ENCODE measurements at regions not wholly inside any gene's neighbourhood (a gene's known extent, or its start where the extent isn't known, plus 50 kb on each side); places are given as distances from the start of the nearest gene placed in this dataset.

GRCh38 chr7:54465095-54465494, 77.1 kb upstream of the VSTM2A start:
- TF ChIP-seq, protein P1, sequence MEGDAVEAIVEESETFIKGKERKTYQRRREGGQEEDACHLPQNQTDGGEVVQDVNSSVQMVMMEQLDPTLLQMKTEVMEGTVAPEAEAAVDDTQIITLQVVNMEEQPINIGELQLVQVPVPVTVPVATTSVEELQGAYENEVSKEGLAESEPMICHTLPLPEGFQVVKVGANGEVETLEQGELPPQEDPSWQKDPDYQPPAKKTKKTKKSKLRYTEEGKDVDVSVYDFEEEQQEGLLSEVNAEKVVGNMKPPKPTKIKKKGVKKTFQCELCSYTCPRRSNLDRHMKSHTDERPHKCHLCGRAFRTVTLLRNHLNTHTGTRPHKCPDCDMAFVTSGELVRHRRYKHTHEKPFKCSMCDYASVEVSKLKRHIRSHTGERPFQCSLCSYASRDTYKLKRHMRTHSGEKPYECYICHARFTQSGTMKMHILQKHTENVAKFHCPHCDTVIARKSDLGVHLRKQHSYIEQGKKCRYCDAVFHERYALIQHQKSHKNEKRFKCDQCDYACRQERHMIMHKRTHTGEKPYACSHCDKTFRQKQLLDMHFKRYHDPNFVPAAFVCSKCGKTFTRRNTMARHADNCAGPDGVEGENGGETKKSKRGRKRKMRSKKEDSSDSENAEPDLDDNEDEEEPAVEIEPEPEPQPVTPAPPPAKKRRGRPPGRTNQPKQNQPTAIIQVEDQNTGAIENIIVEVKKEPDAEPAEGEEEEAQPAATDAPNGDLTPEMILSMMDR (conservative IDR thresholded peaks at IDR 0.05; ENCODE audit: low read depth, low read length) = no peak
- no peak for TF ChIP-seq RFX5 (IDR thresholded peaks at IDR 0.05; ENCODE audit: low read depth, low read length)
- TF ChIP-seq MXI1 (IDR thresholded peaks at IDR 0.05; ENCODE audit: borderline replicate concordance, low read depth, low read length) = no peak
- no peak for TF ChIP-seq SMC3 (IDR thresholded peaks at IDR 0.05; ENCODE audit: low read depth, low read length)
- no peak for TF ChIP-seq CHD1 (IDR thresholded peaks at IDR 0.05; ENCODE audit: low read depth, low read length)
